WTC11 (cell line): ENCODE measurements at regions not wholly inside any gene's neighbourhood (a gene's known extent, or its start where the extent isn't known, plus 50 kb on each side); places are given as distances from the start of the nearest gene placed in this dataset.

ENCODE experiments used
- ATAC-seq: fragments of 200-7000 bp; cut with Tn5 transposase; 2 replicates; pipeline ENCODE4 v1.10.0; 2021; ENCODE audit warnings: mild to moderate bottlenecking, moderate library complexity
- CTCF ChIA-PET: fragments of 300-600 bp; sonication (Branson Sonifier 250); formaldehyde crosslinking; loops from one replicate; lab custom pipeline; 2021; ENCODE audit warnings: antibody characterized with exemption; lab: Charles Lee
- POLR2A ChIA-PET: fragments of 350-600 bp; sonication (Branson Sonifier 250); formaldehyde crosslinking; loops from one replicate; lab custom pipeline; 2021; ENCODE audit warnings: antibody characterized with exemption; lab: Charles Lee
- DNase-seq: peaks from one replicate; pipeline ENCODE4 v3.0.0; 2021; ENCODE audit warnings: low spot score
- H3K27ac Mint-ChIP-seq: 2 replicates; pipeline ENCODE4 v1.8.0; 2021; ENCODE audit warnings: mixed read lengths
- H3K27me3 Mint-ChIP-seq: 2 replicates; pipeline ENCODE4 v1.8.0; 2021; ENCODE audit warnings: low read depth, mild to moderate bottlenecking, moderate library complexity, mixed read lengths
- H3K36me3 Mint-ChIP-seq: 2 replicates; pipeline ENCODE4 v1.8.0; 2021; ENCODE audit warnings: mixed read lengths
- H3K4me1 Mint-ChIP-seq: 2 replicates; pipeline ENCODE4 v1.8.0; 2022; ENCODE audit warnings: mixed read lengths
- H3K4me3 Mint-ChIP-seq: 2 replicates; pipeline ENCODE4 v1.8.0; 2021; ENCODE audit warnings: mild to moderate bottlenecking, moderate library complexity, mixed read lengths
- H3K9me3 Mint-ChIP-seq: 2 replicates; pipeline ENCODE4 v1.8.0; 2021; ENCODE audit warnings: mixed read lengths
- AFF4 ChIP-seq: sonication (generic); formaldehyde crosslinking; IDR thresholded peaks from 2 replicates; pipeline ENCODE4 v1.8.1; 2023; ENCODE audit warnings: mild to moderate bottlenecking, missing genetic modification reagents, borderline replicate concordance
- CBFB ChIP-seq: sonication (generic); formaldehyde crosslinking; IDR thresholded peaks from 2 replicates; pipeline ENCODE4 v1.8.1; 2022; ENCODE audit warnings: mild to moderate bottlenecking, low read depth, missing genetic modification reagents
- CREB1 ChIP-seq: sonication (generic); formaldehyde crosslinking; IDR thresholded peaks from 2 replicates; pipeline ENCODE4 v1.8.0; 2023; ENCODE audit warnings: mild to moderate bottlenecking, missing genetic modification reagents
- E2F4 ChIP-seq: sonication (generic); formaldehyde crosslinking; IDR thresholded peaks from 2 replicates; pipeline ENCODE4 v1.8.1; 2022; ENCODE audit warnings: low read depth, mild to moderate bottlenecking, moderate library complexity, missing genetic modification reagents, borderline replicate concordance
- ERG ChIP-seq: fragments of 250-450 bp; sonication (Bioruptor Pico); IDR thresholded peaks from 2 replicates; pipeline ENCODE4 v1.8.0; 2021; ENCODE audit warnings: mild to moderate bottlenecking
- ETV6 ChIP-seq: sonication (generic); formaldehyde crosslinking; IDR thresholded peaks from 2 replicates; pipeline ENCODE4 v1.8.1; 2022; ENCODE audit warnings: mild to moderate bottlenecking, missing genetic modification reagents
- FOXJ3 ChIP-seq: sonication (generic); formaldehyde crosslinking; IDR thresholded peaks from 2 replicates; pipeline ENCODE4 v1.9.0; 2021; ENCODE audit warnings: missing genetic modification reagents, mild to moderate bottlenecking, borderline replicate concordance
- GABPB1 ChIP-seq: sonication (generic); formaldehyde crosslinking; IDR thresholded peaks from 2 replicates; pipeline ENCODE4 v1.8.1; 2023; ENCODE audit warnings: mild to moderate bottlenecking, missing genetic modification reagents
- GTF2I ChIP-seq: fragments of 250-450 bp; sonication (Bioruptor Pico); conservative IDR thresholded peaks from 2 replicates; pipeline ENCODE4 v1.4.0; 2021; ENCODE audit warnings: mild to moderate bottlenecking
- MLX ChIP-seq: sonication (generic); formaldehyde crosslinking; IDR thresholded peaks from 2 replicates; pipeline ENCODE4 v1.8.1; 2023; ENCODE audit warnings: mild to moderate bottlenecking, missing genetic modification reagents, moderate library complexity
- SMAD3 ChIP-seq: sonication (generic); formaldehyde crosslinking; IDR thresholded peaks from 2 replicates; pipeline ENCODE4 v1.8.0; 2022; ENCODE audit warnings: missing genetic modification reagents, mild to moderate bottlenecking, borderline replicate concordance
- TCF7 ChIP-seq: sonication (generic); formaldehyde crosslinking; IDR thresholded peaks from 2 replicates; pipeline ENCODE4 v1.8.0; 2022; ENCODE audit warnings: mild to moderate bottlenecking, low read depth, missing genetic modification reagents, moderate library complexity
- TEAD1 ChIP-seq: sonication (generic); formaldehyde crosslinking; IDR thresholded peaks from 2 replicates; pipeline ENCODE4 v1.8.0; 2022; ENCODE audit warnings: mild to moderate bottlenecking, missing genetic modification reagents
- ZNF121 ChIP-seq: sonication (generic); formaldehyde crosslinking; IDR thresholded peaks from 2 replicates; pipeline ENCODE4 v1.8.0; 2023; ENCODE audit warnings: missing genetic modification reagents
- ZNF281 ChIP-seq: sonication (generic); formaldehyde crosslinking; IDR thresholded peaks from 2 replicates; pipeline ENCODE4 v1.8.0; 2023; ENCODE audit warnings: mild to moderate bottlenecking, missing genetic modification reagents
- ZNF317 ChIP-seq: sonication (generic); formaldehyde crosslinking; IDR thresholded peaks from 2 replicates; pipeline ENCODE4 v1.8.1; 2023; ENCODE audit warnings: low read depth, mild to moderate bottlenecking, moderate library complexity, missing genetic modification reagents, borderline replicate concordance
- ZNF416 ChIP-seq: fragments of 250-450 bp; sonication (Bioruptor Pico); IDR thresholded peaks from 2 replicates; pipeline ENCODE4 v1.9.0; 2021; ENCODE audit warnings: mild to moderate bottlenecking, inconsistent platforms
- TF ChIP-seq, protein P1 (sequence below): sonication (generic); formaldehyde crosslinking; conservative IDR thresholded peaks from 2 replicates; pipeline ENCODE4 v1.8.1; 2023; ENCODE audit warnings: mild to moderate bottlenecking, low read depth, missing genetic modification reagents, moderate library complexity
- TF ChIP-seq, protein P2 (sequence below): sonication (generic); formaldehyde crosslinking; IDR thresholded peaks from 2 replicates; pipeline ENCODE4 v1.8.0; 2023; ENCODE audit warnings: missing genetic modification reagents, mild to moderate bottlenecking, borderline replicate concordance
- TF ChIP-seq, protein P3 (sequence below): sonication (generic); formaldehyde crosslinking; IDR thresholded peaks from 2 replicates; pipeline ENCODE4 v1.8.1; 2022; ENCODE audit warnings: mild to moderate bottlenecking, moderate library complexity, missing genetic modification reagents

DNA sequence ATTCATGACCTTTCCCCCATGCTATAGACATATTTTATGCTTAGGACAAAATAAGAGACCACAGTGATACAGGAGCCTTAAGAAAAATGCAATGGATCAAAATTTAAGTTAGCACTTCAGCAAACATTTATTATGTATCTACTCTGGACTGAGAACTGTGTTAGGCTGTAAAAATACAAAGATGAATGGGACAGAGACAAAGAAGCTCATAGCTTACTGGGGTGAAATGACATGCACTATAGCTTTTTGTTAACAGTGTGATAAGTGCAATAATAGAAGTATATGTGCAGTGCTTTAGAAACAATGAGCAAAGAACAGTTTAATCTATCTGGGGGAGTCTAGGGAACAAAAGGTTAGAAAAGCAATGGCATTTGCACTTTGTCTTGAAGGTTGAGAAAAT is 1543.1 kb downstream of the FAM181B start:
- no peak for ATAC-seq

More for the DNA sequence above, 1543.1 kb downstream of the FAM181B start:
- no peak overlapping the region for H3K4me3 Mint-ChIP-seq
- no peaks in the 10 kb centered on the region for H3K27me3 Mint-ChIP-seq
- H3K36me3 Mint-ChIP-seq: peaks cover 18% of the 10 kb centered on the region
- DNase-seq: no peak
- CTCF ChIA-PET: no interaction called here
- peaks cover 40% of the 10 kb centered on the region for H3K9me3 Mint-ChIP-seq
- POLR2A ChIA-PET: no interaction called here
- no peaks in the 10 kb centered on the region for H3K4me1 Mint-ChIP-seq
- no peak overlapping the region for H3K27ac Mint-ChIP-seq
- TF ChIP-seq AFF4 (CRISPR knock-in tag) (no peak), ZNF121 (CRISPR knock-in tag) (no peak), ZNF416 (CRISPR knock-in tag) (no peak), GABPB1 (CRISPR knock-in tag) (no peak), TEAD1 (CRISPR knock-in tag) (no peak), ETV6 (no peak), CREB1 (no peak), CBFB (CRISPR knock-in tag) (no peak), FOXJ3 (CRISPR knock-in tag) (no peak), MLX (no peak), ERG (CRISPR knock-in tag) (no peak), ZNF281 (CRISPR knock-in tag) (no peak), ZNF317 (CRISPR knock-in tag) (no peak), TCF7 (CRISPR knock-in tag) (no peak), E2F4 (CRISPR knock-in tag) (no peak), GTF2I (CRISPR knock-in tag) (no peak), SMAD3 (no peak)
- TF ChIP-seq, protein P1, sequence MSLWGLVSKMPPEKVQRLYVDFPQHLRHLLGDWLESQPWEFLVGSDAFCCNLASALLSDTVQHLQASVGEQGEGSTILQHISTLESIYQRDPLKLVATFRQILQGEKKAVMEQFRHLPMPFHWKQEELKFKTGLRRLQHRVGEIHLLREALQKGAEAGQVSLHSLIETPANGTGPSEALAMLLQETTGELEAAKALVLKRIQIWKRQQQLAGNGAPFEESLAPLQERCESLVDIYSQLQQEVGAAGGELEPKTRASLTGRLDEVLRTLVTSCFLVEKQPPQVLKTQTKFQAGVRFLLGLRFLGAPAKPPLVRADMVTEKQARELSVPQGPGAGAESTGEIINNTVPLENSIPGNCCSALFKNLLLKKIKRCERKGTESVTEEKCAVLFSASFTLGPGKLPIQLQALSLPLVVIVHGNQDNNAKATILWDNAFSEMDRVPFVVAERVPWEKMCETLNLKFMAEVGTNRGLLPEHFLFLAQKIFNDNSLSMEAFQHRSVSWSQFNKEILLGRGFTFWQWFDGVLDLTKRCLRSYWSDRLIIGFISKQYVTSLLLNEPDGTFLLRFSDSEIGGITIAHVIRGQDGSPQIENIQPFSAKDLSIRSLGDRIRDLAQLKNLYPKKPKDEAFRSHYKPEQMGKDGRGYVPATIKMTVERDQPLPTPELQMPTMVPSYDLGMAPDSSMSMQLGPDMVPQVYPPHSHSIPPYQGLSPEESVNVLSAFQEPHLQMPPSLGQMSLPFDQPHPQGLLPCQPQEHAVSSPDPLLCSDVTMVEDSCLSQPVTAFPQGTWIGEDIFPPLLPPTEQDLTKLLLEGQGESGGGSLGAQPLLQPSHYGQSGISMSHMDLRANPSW (CRISPR knock-in tag): no peak
- TF ChIP-seq, protein P2, sequence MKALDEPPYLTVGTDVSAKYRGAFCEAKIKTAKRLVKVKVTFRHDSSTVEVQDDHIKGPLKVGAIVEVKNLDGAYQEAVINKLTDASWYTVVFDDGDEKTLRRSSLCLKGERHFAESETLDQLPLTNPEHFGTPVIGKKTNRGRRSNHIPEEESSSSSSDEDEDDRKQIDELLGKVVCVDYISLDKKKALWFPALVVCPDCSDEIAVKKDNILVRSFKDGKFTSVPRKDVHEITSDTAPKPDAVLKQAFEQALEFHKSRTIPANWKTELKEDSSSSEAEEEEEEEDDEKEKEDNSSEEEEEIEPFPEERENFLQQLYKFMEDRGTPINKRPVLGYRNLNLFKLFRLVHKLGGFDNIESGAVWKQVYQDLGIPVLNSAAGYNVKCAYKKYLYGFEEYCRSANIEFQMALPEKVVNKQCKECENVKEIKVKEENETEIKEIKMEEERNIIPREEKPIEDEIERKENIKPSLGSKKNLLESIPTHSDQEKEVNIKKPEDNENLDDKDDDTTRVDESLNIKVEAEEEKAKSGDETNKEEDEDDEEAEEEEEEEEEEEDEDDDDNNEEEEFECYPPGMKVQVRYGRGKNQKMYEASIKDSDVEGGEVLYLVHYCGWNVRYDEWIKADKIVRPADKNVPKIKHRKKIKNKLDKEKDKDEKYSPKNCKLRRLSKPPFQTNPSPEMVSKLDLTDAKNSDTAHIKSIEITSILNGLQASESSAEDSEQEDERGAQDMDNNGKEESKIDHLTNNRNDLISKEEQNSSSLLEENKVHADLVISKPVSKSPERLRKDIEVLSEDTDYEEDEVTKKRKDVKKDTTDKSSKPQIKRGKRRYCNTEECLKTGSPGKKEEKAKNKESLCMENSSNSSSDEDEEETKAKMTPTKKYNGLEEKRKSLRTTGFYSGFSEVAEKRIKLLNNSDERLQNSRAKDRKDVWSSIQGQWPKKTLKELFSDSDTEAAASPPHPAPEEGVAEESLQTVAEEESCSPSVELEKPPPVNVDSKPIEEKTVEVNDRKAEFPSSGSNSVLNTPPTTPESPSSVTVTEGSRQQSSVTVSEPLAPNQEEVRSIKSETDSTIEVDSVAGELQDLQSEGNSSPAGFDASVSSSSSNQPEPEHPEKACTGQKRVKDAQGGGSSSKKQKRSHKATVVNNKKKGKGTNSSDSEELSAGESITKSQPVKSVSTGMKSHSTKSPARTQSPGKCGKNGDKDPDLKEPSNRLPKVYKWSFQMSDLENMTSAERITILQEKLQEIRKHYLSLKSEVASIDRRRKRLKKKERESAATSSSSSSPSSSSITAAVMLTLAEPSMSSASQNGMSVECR (CRISPR knock-in tag): no peak
- TF ChIP-seq, protein P3, sequence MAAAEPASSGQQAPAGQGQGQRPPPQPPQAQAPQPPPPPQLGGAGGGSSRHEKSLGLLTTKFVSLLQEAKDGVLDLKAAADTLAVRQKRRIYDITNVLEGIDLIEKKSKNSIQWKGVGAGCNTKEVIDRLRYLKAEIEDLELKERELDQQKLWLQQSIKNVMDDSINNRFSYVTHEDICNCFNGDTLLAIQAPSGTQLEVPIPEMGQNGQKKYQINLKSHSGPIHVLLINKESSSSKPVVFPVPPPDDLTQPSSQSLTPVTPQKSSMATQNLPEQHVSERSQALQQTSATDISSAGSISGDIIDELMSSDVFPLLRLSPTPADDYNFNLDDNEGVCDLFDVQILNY (CRISPR knock-in tag): no peak
